Epithelial cell of proximal tubule (primary cell): ENCODE measurements at regions not wholly inside any gene's neighbourhood (a gene's known extent, or its start where the extent isn't known, plus 50 kb on each side); places are given as distances from the start of the nearest gene placed in this dataset.

Experiments used
- DNase-seq: peaks from one replicate; pipeline ENCODE4 v3.0.0-alpha.2; 2011; ENCODE audit warnings: low read depth
- H3K4me3 ChIP-seq: 2 replicates; pipeline ENCODE4 v1.5.1; 2011; ENCODE audit warnings: low read depth, mild to moderate bottlenecking, low read length
- TF ChIP-seq, protein P1 (sequence below): conservative IDR thresholded peaks from 2 replicates; pipeline ENCODE4 v1.5.1; 2012; ENCODE audit warnings: low read depth, mild to moderate bottlenecking, low read length

DNA sequence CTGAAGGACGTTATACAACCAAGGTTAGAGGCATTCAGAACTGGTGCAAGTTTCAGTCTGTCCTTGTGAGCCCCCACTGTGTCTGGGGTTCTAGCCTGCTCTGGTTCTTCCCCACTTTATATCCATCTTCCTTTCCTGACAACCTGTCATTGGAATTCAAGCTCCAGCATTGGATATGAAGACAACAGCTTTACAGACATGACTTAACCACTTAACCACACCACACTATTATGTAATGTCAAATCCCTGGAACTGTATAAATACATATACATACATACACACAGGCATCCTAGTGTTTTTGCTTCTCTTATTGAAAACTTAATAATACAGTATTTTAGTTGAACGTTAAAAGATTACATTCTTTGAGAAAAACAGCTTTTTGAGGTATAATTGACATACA, 217.9 kb upstream of the SGK1 start:
- TF ChIP-seq, protein P1, sequence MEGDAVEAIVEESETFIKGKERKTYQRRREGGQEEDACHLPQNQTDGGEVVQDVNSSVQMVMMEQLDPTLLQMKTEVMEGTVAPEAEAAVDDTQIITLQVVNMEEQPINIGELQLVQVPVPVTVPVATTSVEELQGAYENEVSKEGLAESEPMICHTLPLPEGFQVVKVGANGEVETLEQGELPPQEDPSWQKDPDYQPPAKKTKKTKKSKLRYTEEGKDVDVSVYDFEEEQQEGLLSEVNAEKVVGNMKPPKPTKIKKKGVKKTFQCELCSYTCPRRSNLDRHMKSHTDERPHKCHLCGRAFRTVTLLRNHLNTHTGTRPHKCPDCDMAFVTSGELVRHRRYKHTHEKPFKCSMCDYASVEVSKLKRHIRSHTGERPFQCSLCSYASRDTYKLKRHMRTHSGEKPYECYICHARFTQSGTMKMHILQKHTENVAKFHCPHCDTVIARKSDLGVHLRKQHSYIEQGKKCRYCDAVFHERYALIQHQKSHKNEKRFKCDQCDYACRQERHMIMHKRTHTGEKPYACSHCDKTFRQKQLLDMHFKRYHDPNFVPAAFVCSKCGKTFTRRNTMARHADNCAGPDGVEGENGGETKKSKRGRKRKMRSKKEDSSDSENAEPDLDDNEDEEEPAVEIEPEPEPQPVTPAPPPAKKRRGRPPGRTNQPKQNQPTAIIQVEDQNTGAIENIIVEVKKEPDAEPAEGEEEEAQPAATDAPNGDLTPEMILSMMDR, result no peak
- DNase-seq, result no peak

DNA sequence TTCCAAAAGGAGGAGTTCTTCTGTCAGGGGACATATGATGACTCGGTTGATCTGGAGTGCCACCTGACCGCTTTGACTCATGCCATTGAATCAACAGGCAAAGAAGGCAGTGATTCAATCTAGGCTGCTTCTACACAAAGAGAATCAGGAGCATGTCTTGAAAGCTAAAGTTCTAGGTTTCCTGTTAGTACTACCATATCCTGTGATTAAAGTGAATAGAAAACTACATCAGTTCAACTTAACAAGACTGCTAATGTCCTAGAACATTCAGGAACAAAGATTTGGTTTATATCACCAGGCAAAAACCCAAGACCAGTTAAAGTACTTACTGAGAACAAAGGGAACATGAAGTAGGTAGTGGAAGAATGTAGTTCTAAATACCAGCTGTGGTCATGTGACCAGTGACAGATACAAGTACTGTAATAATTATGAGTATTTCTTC, 216.8 kb upstream of the SGK1 start:
- no peak for DNase-seq
- TF ChIP-seq, protein P1, result no peak
- H3K4me3 ChIP-seq, result no peak overlapping the region

More for the DNA sequence above, 217.9 kb upstream of the SGK1 start:
- no peak overlapping the region for H3K4me3 ChIP-seq

DNA sequence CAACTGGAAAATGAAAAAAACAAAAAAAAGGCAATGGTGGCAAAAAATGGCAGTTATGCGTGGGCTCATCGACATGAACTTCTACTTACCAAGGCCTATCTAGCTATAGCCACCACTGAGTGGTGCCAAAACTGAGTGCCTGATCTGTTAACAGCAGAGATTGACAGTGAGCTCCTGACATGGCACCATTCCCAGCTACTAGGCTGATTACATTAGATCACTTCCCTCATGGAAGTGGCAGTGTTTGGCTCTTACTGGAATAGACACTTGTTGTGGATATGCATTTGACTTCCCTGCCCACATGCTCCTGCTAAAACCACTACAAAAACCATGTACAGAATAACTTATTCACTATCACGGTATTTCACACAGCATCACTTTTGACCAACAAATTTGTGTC, 216.1 kb upstream of the SGK1 start:
- DNase-seq, result no peak
- H3K4me3 ChIP-seq, result no peak overlapping the region
- TF ChIP-seq, protein P1, result no peak

DNA sequence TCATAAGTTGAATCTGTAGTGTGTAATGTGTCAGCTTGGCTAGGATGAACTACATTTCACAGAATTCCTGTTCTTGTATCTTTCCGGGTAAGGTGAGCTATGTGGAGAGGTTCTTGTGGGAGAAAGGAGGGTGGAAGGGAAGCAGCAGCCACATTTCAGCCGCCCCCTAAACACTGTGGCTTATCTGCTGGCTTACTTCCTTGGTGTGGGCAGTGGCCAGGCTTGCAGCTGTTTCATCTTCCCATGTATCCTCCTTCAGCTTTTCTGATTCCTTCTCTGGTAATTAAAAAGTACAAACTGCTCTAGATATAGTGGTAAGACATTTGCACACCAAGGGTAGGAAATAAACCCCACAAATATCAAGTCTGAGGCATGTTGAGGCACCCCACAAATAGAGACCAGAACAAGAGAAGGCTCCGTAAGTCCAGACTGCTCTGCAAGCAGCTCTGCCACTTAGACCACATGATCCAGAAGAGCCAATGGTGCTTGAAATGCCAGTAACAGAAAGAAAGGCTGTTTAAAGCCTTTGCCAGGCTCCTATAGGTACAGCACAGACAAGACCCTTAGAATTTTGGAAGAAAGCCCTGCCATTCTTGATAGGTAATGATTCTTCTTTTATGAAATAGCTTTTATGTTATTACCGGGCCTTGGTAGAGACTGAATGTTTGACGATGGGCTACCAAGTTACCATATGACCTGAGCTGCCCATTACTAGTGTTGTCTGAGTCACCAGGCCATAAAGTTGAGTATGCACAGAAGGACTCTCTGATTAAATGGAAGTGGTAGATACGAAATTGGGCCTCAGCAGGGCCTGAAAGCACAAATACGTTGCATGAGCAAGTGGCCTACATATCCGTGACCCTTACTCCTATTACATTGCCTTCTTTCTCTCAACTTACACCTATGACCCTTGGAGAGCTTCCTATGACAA, 215.0 kb upstream of the SGK1 start:
- DNase-seq, result no peak
- no peak overlapping the region for H3K4me3 ChIP-seq
- TF ChIP-seq, protein P1, result no peak

DNA sequence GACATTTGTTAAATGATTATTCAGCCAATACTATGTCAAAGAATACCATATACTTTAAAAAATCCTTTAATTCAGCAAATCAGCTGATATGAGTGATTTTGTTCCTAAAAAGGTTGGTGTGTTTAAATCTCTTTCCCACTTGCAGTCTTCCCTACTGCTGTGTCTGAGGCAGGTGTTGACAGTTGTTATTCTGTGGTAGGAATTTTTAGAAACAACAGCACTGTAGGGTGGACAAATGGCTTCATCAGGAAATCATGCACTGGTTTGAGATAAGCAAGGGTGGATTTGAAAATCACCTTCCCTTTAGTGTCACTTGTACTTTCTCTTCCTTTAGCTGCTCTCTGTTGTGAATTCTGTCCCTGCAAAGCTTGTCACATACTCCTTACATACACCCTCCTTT, 213.7 kb upstream of the SGK1 start:
- TF ChIP-seq, protein P1, result no peak
- H3K4me3 ChIP-seq, result no peak overlapping the region
- no peak for DNase-seq

DNA sequence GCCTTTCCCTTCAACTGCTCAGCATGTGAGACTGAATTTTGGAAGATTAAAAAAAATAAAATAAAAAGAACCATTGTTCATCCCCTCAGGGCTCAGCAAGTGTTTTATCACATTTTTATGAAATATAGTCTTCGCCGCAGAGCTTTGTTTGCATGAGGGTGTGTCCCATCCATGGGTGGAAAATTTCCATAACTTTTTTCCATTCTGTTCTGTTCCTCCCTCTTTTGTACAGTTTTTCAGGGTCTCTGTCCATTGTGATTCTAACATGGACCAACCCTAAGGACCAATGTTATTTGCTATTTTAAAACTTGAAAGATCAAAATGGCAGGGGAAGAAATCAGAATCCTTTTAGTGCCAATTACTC, 213.3 kb upstream of the SGK1 start:
- H3K4me3 ChIP-seq, result no peak overlapping the region
- TF ChIP-seq, protein P1, result no peak
- no peak for DNase-seq

DNA sequence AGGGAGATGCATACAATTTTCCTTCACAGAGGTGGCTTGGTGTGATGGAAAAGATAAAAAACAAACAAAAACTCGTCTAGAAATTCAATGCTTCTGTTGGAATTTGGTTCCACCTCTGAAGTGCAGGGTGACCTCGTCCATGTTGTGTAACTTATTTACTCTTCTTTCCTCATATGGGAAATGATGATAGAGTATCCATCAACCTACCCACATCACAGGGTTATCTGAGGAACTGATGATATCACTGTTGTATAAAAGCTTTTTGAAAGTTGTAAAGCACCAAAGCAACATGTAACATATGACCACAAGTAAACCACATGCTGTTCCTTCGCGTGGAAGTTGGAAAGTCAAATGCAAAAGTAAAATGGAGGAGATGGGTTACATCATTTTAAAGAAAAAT, 212.0 kb upstream of the SGK1 start:
- H3K4me3 ChIP-seq, result no peak overlapping the region
- DNase-seq, result no peak
- TF ChIP-seq, protein P1, result no peak
